SK-N-SH (cell line): ENCODE measurements at regions not wholly inside any gene's neighbourhood (a gene's known extent, or its start where the extent isn't known, plus 50 kb on each side); places are given as distances from the start of the nearest gene placed in this dataset.

Source experiments
- CHD2 ChIP-seq: fragments of 150-350 bp; IDR thresholded peaks from 2 replicates; pipeline ENCODE4 v1.6.1; 2018; ENCODE audit warnings: low read length; ENCODE audit not compliant: partially characterized antibody
- EP300 ChIP-seq, 2 experiments: IDR thresholded peaks; 2 replicates each; pipeline versions ENCODE4 v1.4.0 to v1.6.1; 2012; ENCODE audit warnings: borderline replicate concordance in 1 of 2, low read depth in 1 of 2, low read length in 1 of 2
- EZH2phosphoT487 ChIP-seq: fragments of 200-600 bp; sonication (generic); IDR thresholded peaks from 2 replicates; pipeline ENCODE4 v1.6.1; 2017; ENCODE audit warnings: low read depth, mixed run types, mild to moderate bottlenecking, antibody characterized with exemption, moderate library complexity, borderline replicate concordance
- FOXM1 ChIP-seq: IDR thresholded peaks from 2 replicates; pipeline ENCODE4 v1.4.0; 2012; ENCODE audit warnings: low read depth, mild to moderate bottlenecking
- JUND ChIP-seq: IDR thresholded peaks from 2 replicates; pipeline ENCODE4 v1.4.0; 2012
- NFIC ChIP-seq: IDR thresholded peaks from 2 replicates; pipeline ENCODE4 v1.4.0; 2012; ENCODE audit warnings: borderline replicate concordance
- RCOR1 ChIP-seq: fragments of 150-350 bp; IDR thresholded peaks from 2 replicates; pipeline ENCODE4 v1.6.1; 2017; ENCODE audit warnings: antibody characterized with exemption, low read length
- SIN3A ChIP-seq: IDR thresholded peaks from 2 replicates; pipeline ENCODE4 v1.6.1; 2012; ENCODE audit warnings: low read depth, mild to moderate bottlenecking, low read length, moderate library complexity, borderline replicate concordance
- TCF12 ChIP-seq: IDR thresholded peaks from 2 replicates; pipeline ENCODE4 v1.4.0; 2012
- YY1 ChIP-seq: IDR thresholded peaks from 2 replicates; pipeline ENCODE4 v1.4.0; 2012; ENCODE audit warnings: low read depth, mild to moderate bottlenecking
- TF ChIP-seq, protein P1 (sequence below): fragments of 200-600 bp; sonication (generic); IDR thresholded peaks from 2 replicates; pipeline ENCODE4 v1.6.1; 2017; ENCODE audit warnings: antibody characterized with exemption, mild to moderate bottlenecking, moderate library complexity
- TF ChIP-seq, protein P2 (sequence below): IDR thresholded peaks from 2 replicates; pipeline ENCODE4; 2012
- TF ChIP-seq, protein P3 (sequence below): fragments of 150-350 bp; IDR thresholded peaks from 2 replicates; pipeline ENCODE4 v1.6.1; 2017; ENCODE audit warnings: antibody characterized with exemption, low read length, low read depth, borderline replicate concordance
- TF ChIP-seq, protein P4 (sequence below): IDR thresholded peaks from 2 replicates; pipeline ENCODE4 v1.4.0; 2012; ENCODE audit warnings: low read depth, borderline replicate concordance

DNA sequence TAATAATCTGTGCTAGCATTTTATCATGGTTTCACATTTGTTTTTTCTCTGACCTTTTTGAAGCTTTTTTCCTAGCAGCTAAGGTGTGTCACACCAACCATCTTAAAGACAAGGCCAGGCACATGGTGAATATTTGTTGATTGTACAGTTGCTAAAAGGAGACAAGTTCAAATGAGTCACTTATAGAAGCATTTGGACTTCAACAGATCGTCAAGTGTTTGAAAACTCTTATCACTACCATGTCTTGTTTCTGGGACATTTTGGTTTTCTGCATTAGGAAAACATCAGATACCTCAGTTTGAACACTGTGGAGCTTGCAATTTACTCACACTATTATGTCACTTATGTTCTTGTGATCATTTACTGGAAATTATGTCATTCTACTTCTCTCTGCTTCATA is 407.3 kb downstream of the USP25 start:
- TF ChIP-seq TCF12 (no peak), RCOR1 (no peak), NFIC (no peak), CHD2 (no peak), EZH2phosphoT487 (no peak), SIN3A (no peak), FOXM1 (no peak), EP300 (IDR thresholded peaks at IDR 0.05; ENCODE audit: borderline replicate concordance in 1 of 2, low read depth in 1 of 2, low read length in 1 of 2) (no peak), YY1 (no peak), JUND (no peak)
- TF ChIP-seq, protein P1, sequence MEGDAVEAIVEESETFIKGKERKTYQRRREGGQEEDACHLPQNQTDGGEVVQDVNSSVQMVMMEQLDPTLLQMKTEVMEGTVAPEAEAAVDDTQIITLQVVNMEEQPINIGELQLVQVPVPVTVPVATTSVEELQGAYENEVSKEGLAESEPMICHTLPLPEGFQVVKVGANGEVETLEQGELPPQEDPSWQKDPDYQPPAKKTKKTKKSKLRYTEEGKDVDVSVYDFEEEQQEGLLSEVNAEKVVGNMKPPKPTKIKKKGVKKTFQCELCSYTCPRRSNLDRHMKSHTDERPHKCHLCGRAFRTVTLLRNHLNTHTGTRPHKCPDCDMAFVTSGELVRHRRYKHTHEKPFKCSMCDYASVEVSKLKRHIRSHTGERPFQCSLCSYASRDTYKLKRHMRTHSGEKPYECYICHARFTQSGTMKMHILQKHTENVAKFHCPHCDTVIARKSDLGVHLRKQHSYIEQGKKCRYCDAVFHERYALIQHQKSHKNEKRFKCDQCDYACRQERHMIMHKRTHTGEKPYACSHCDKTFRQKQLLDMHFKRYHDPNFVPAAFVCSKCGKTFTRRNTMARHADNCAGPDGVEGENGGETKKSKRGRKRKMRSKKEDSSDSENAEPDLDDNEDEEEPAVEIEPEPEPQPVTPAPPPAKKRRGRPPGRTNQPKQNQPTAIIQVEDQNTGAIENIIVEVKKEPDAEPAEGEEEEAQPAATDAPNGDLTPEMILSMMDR, result no peak
- TF ChIP-seq, protein P2, sequence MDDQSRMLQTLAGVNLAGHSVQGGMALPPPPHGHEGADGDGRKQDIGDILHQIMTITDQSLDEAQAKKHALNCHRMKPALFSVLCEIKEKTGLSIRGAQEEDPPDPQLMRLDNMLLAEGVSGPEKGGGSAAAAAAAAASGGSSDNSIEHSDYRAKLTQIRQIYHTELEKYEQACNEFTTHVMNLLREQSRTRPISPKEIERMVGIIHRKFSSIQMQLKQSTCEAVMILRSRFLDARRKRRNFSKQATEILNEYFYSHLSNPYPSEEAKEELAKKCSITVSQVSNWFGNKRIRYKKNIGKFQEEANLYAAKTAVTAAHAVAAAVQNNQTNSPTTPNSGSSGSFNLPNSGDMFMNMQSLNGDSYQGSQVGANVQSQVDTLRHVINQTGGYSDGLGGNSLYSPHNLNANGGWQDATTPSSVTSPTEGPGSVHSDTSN, result no peak
- TF ChIP-seq, protein P3, sequence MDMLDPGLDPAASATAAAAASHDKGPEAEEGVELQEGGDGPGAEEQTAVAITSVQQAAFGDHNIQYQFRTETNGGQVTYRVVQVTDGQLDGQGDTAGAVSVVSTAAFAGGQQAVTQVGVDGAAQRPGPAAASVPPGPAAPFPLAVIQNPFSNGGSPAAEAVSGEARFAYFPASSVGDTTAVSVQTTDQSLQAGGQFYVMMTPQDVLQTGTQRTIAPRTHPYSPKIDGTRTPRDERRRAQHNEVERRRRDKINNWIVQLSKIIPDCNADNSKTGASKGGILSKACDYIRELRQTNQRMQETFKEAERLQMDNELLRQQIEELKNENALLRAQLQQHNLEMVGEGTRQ, result no peak
- TF ChIP-seq, protein P4, sequence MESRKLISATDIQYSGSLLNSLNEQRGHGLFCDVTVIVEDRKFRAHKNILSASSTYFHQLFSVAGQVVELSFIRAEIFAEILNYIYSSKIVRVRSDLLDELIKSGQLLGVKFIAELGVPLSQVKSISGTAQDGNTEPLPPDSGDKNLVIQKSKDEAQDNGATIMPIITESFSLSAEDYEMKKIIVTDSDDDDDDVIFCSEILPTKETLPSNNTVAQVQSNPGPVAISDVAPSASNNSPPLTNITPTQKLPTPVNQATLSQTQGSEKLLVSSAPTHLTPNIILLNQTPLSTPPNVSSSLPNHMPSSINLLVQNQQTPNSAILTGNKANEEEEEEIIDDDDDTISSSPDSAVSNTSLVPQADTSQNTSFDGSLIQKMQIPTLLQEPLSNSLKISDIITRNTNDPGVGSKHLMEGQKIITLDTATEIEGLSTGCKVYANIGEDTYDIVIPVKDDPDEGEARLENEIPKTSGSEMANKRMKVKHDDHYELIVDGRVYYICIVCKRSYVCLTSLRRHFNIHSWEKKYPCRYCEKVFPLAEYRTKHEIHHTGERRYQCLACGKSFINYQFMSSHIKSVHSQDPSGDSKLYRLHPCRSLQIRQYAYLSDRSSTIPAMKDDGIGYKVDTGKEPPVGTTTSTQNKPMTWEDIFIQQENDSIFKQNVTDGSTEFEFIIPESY, result no peak
